Caco-2 (cell line): ENCODE measurements at regions not wholly inside any gene's neighbourhood (a gene's known extent, or its start where the extent isn't known, plus 50 kb on each side); places are given as distances from the start of the nearest gene placed in this dataset.

Experiments
- BruUV-seq: library from RNA; stranded (reverse); fragments of 400-500 nt; replicated peaks from 2 replicates; lab custom pipeline; 2021; lab: Mats Ljungman, UMichigan
- CTCF ChIA-PET: fragments of 300-600 bp; sonication (Branson Sonifier 250); formaldehyde crosslinking; loops from one replicate; lab custom pipeline; 2022; ENCODE audit warnings: antibody characterized with exemption; lab: Charles Lee
- POLR2A ChIA-PET: fragments of 300-600 bp; sonication (Branson Sonifier 250); formaldehyde crosslinking; loops from one replicate; lab custom pipeline; 2022; ENCODE audit warnings: antibody characterized with exemption; lab: Charles Lee
- DNase-seq, 2 experiments: peaks; one replicate each; pipeline versions ENCODE4 v3.0.0 to v3.0.0-alpha.2; 2020 to 2022
- H3K27me3 ChIP-seq: replicated peaks from 2 replicates; pipeline ENCODE4 v1.6.0; 2011; ENCODE audit warnings: low read length; ENCODE audit not compliant: control insufficient read depth, insufficient read depth
- H3K36me3 ChIP-seq: 2 replicates; pipeline ENCODE4 v1.5.1; 2011; ENCODE audit warnings: low read length; ENCODE audit not compliant: control insufficient read depth, insufficient read depth
- H3K4me1 ChIP-seq: fragments of 250-450 bp; sonication (Bioruptor Pico); 2 replicates; pipeline ENCODE4 v1.5.1; 2020; ENCODE audit warnings: mild to moderate bottlenecking
- H3K4me3 ChIP-seq: 2 replicates; pipeline ENCODE4 v1.5.1; 2011; ENCODE audit warnings: low read depth, mild to moderate bottlenecking, control low read depth, low read length
- H3K9me3 ChIP-seq: fragments of 250-450 bp; sonication (Bioruptor Pico); 2 replicates; pipeline ENCODE4 v1.5.1; 2020; ENCODE audit warnings: mild to moderate bottlenecking, moderate library complexity
- H3K27ac Mint-ChIP-seq: one replicate; pipeline ENCODE4 v1.8.0; 2022; ENCODE audit warnings: mixed read lengths; ENCODE audit not compliant: unreplicated experiment
- H3K27me3 Mint-ChIP-seq: one replicate; pipeline ENCODE4 v1.8.0; 2022; ENCODE audit warnings: mixed read lengths; ENCODE audit not compliant: insufficient read depth, unreplicated experiment
- H3K36me3 Mint-ChIP-seq: one replicate; pipeline ENCODE4 v1.8.0; 2022; ENCODE audit warnings: mild to moderate bottlenecking, mixed read lengths; ENCODE audit not compliant: insufficient read depth, unreplicated experiment
- H3K4me1 Mint-ChIP-seq: one replicate; pipeline ENCODE4 v1.8.0; 2022; ENCODE audit warnings: low read depth, mixed read lengths; ENCODE audit not compliant: unreplicated experiment
- H3K4me3 Mint-ChIP-seq: one replicate; pipeline ENCODE4 v1.8.0; 2022; ENCODE audit warnings: mild to moderate bottlenecking, moderate library complexity, mixed read lengths; ENCODE audit not compliant: unreplicated experiment
- H3K9me3 Mint-ChIP-seq: one replicate; pipeline ENCODE4 v1.8.0; 2022; ENCODE audit warnings: mixed read lengths; ENCODE audit not compliant: unreplicated experiment
- intact Hi-C: fragments of 100-400 bp; cut with micrococcal nuclease; formaldehyde crosslinking; loops from one replicate; pipeline ENCODE4 v1.10.0; 2022; ENCODE audit not compliant: unreplicated experiment
- TF ChIP-seq, protein P1 (sequence below), 2 experiments: fragments of 200-600 bp in 1 of 2; IDR thresholded peaks; 1 replicate in 1 of 2; 2 replicates in 1 of 2; pipeline versions ENCODE4 v1.5.1 to v1.8.0; 2011 to 2022; ENCODE audit warnings: antibody characterized with exemption in 1 of 2, control low read depth in 1 of 2, inconsistent platforms in 1 of 2, low read depth in 1 of 2, low read length in 1 of 2, mild to moderate bottlenecking in 1 of 2, moderate library complexity in 1 of 2; ENCODE audit not compliant: insufficient read depth in 1 of 2, severe bottlenecking in 1 of 2, unreplicated experiment in 1 of 2

- H3K27me3 Mint-ChIP-seq = peaks cover 18% of the 10 kb centered on the region
- H3K9me3 Mint-ChIP-seq = no peaks in the 10 kb centered on the region
- Histone ChIP-seq H3K9me3 (no peaks in the 10 kb centered on the region), H3K4me1 (no peaks in the 10 kb centered on the region), H3K27me3 (no peaks in the 10 kb centered on the region), H3K36me3 (no peaks in the 10 kb centered on the region), H3K4me3 (no peak overlapping the region)
- TF ChIP-seq, protein P1, sequence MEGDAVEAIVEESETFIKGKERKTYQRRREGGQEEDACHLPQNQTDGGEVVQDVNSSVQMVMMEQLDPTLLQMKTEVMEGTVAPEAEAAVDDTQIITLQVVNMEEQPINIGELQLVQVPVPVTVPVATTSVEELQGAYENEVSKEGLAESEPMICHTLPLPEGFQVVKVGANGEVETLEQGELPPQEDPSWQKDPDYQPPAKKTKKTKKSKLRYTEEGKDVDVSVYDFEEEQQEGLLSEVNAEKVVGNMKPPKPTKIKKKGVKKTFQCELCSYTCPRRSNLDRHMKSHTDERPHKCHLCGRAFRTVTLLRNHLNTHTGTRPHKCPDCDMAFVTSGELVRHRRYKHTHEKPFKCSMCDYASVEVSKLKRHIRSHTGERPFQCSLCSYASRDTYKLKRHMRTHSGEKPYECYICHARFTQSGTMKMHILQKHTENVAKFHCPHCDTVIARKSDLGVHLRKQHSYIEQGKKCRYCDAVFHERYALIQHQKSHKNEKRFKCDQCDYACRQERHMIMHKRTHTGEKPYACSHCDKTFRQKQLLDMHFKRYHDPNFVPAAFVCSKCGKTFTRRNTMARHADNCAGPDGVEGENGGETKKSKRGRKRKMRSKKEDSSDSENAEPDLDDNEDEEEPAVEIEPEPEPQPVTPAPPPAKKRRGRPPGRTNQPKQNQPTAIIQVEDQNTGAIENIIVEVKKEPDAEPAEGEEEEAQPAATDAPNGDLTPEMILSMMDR (IDR thresholded peaks at IDR 0.05; ENCODE audit: insufficient read depth in 1 of 2, low read depth in 1 of 2, low read length in 1 of 2, severe bottlenecking in 1 of 2, unreplicated experiment in 1 of 2) = no peak
- no peak overlapping the region for H3K27ac Mint-ChIP-seq
- ChIA-PET CTCF (no interaction called here), POLR2A (no interaction called here)
- intact Hi-C loops = no loop called here
- H3K4me3 Mint-ChIP-seq = no peak overlapping the region
- no peaks in the 10 kb centered on the region for H3K36me3 Mint-ChIP-seq
- DNase-seq = no peak
- no TSS peak for BruUV-seq
- no peaks in the 10 kb centered on the region for H3K4me1 Mint-ChIP-seq
Observed at GRCh38 chr16:56019274-56019673, 144.1 kb upstream of the CES5A start.

DNA sequence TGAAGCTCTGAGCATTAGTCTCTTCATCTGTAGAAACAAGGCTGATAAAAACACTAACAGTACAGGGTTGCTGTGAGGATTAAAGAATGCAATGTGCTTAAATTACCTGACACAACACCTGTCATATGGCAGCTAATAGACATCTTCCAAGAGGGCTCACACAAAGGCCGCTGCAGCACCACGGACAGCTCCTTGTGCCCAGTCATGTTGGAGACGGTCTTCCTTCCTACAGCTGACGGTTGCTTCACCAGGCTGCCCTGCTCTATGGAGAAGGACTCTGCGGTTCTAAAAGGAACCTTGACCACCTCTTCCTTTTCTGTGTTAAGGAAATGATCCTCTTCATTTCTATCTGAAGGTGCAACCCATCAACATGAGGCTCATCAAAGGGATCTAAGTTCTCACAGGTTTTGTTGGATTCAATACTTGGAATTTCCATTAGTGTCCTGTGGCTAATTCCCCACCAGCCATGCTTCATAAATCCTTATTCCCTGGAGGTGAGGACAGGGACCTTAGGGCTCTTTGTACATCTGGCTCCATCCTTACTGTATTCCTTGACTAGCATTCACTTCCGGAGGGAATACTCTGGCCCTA, 138.9 kb upstream of the CES5A start:
- Histone ChIP-seq H3K27me3 (no peaks in the 10 kb centered on the region; the same call in 1 of the 2 replicates), H3K4me3 (no peak overlapping the region), H3K36me3 (no peaks in the 10 kb centered on the region), H3K9me3 (no peaks in the 10 kb centered on the region), H3K4me1 (no peaks in the 10 kb centered on the region)
- ChIA-PET POLR2A (no interaction called here), CTCF (no interaction called here)
- Mint-ChIP-seq H3K36me3 (no peaks in the 10 kb centered on the region), H3K9me3 (no peaks in the 10 kb centered on the region), H3K27ac (no peak overlapping the region), H3K4me3 (no peak overlapping the region), H3K27me3 (peaks cover 26% of the 10 kb centered on the region), H3K4me1 (no peaks in the 10 kb centered on the region)
- intact Hi-C loops = no loop called here
- BruUV-seq = no TSS peak
- TF ChIP-seq, protein P1 (IDR thresholded peaks at IDR 0.05; ENCODE audit: insufficient read depth in 1 of 2, low read depth in 1 of 2, low read length in 1 of 2, severe bottlenecking in 1 of 2, unreplicated experiment in 1 of 2) = no peak
- peak; percentile 72 to 84 for DNase-seq

DNA sequence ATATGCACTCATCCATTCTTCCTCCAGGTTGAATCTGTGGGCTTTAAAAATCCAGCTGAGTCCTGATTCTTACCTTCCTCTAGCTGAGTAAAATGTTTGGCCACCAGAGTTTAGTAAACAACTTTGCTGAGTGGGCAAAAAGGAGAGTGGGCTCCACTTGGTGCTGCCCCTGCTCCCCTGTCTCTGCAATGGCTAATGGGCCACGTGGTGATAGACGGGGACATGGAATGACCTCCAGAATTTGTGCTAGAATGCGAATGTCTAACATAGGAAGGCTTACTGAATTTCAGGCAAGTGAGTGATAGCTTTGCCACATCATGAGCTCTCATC, 137.3 kb upstream of the CES5A start:
- peaks cover 30% of the 10 kb centered on the region for H3K27me3 Mint-ChIP-seq
- Histone ChIP-seq H3K4me3 (no peak overlapping the region), H3K36me3 (no peaks in the 10 kb centered on the region), H3K27me3 (no peaks in the 10 kb centered on the region; the same call in 1 of the 2 replicates), H3K4me1 (no peaks in the 10 kb centered on the region), H3K9me3 (no peaks in the 10 kb centered on the region)
- ChIA-PET POLR2A (no interaction called here), CTCF (no interaction called here)
- no peaks in the 10 kb centered on the region for H3K36me3 Mint-ChIP-seq
- no peaks in the 10 kb centered on the region for H3K9me3 Mint-ChIP-seq
- no TSS peak for BruUV-seq
- TF ChIP-seq, protein P1 (IDR thresholded peaks at IDR 0.05; ENCODE audit: insufficient read depth in 1 of 2, low read depth in 1 of 2, low read length in 1 of 2, severe bottlenecking in 1 of 2, unreplicated experiment in 1 of 2) = no peak
- H3K4me3 Mint-ChIP-seq = no peak overlapping the region
- H3K4me1 Mint-ChIP-seq = no peaks in the 10 kb centered on the region
- intact Hi-C loops = no loop called here
- no peak overlapping the region for H3K27ac Mint-ChIP-seq
- no peak for DNase-seq
